ENCODE measurements at regions not wholly inside any gene's neighbourhood (a gene's known extent, or its start where the extent isn't known, plus 50 kb on each side); places are given as distances from the start of the nearest gene placed in this dataset.
"Not testable (repeated sequence)": the region's sequence is repeated elsewhere in the genome, so short reads cannot be mapped to it uniquely, and the experiment has no call there.

DNA sequence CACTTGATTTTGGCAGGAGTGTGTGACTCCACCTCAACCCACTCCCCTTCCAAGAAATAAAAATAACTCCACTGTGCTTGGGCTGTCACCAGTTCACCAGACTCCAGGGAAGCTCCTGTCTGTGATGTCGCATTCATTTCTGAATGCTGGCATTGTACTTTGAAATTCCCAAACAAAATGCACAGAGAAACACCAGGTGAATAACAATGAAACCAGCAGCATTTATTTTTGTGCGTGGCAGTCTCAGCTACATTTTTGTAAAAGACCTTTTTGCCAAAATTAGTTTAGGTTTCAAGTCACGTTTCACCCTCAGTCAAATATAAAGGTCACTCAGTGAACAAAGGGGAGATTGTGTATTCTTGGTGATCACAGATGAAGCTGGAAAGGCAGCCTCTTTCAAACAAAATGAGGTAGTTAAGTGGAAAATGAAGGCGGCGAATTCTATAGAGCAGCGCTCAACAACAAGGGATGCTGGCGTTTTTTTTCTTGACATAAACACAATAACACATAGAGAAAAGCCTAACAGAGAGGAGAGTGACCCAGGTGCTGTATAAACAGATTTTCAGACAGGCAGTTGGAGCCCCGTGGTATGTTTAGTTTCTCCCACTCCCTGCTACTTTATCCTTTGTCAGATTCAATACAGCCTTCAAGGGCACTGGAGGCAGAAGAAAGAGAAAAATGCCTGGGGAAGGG is 210.3 kb upstream of the GCFC2 start:
- no peak for DNase-seq (ENCODE audit: low read depth, low spot score)

DNA sequence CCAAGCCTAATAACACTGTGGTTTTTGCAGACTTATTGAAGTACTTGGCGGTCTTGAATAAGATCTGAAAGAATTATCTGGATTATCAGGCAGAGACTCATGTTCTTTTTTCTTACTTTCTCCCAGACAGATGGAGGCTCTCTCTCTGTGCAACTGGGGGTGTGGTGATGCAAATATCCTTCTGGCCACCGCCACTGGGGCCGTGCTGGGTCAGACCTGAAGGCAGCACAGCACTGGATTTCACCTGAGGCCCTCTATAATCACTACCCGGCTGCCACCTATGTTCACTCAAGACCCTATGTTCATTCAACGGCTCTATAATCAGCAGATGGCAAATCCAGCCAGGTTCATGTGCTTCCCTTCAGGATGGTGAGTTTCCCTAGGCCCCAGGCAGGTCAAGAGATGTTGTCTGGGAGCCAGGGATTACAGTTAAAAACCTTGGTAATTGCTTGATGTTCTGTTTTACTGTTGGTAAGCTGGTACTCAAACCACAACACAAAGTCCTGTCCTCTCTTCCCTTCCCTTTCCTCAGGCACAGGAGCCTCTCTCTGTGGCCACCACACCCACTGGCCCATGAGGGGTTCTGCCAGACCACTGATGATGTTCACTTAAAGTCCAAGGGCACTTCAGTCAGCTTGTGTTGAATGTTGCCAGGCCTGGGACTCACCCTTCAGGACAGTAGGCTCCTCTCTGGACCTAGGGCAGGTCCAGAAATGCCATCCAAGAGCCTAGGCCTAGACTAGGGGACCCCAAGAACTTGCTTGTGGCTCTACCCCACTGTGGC is 205.3 kb upstream of the GCFC2 start:
- DNase-seq (ENCODE audit: low read depth, low spot score): no peak

DNA sequence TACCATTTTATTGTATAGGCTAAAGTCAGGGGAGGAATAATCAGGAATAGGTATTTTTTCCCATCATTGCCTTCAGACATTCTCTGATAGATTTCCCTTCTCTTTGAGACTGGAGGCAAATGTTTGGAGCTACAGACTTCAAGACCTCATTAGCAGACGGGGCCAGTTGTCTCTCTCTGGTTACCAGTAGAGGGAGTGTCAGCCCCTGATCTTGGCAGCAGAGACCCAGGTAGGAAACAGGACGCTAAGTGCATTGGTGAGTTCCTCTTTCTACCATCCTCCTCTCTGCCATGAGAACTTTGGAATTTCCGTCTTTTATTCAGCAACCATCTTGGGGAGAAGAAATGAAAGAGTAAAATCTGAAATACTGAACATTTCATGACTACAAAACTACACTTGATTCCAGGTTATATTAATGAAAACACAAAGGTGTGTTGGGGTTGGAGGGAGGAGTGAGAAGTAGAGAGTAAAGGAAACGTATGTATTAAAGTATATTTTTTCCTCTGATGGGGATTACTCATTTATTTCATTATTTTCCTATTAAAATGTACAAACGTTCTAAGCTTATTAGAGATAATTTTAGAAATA is 186.2 kb upstream of the GCFC2 start:
- no peak for DNase-seq (ENCODE audit: low read depth, low spot score)

- no peak for DNase-seq (ENCODE audit: low read depth, low spot score)
Measured at GRCh38 chr2:75894170-75894569, 183.5 kb upstream of the GCFC2 start.

GRCh38 chr2:75892490-75892889 is 181.8 kb upstream of the GCFC2 start:
- DNase-seq (ENCODE audit: low read depth, low spot score): no peak

DNA sequence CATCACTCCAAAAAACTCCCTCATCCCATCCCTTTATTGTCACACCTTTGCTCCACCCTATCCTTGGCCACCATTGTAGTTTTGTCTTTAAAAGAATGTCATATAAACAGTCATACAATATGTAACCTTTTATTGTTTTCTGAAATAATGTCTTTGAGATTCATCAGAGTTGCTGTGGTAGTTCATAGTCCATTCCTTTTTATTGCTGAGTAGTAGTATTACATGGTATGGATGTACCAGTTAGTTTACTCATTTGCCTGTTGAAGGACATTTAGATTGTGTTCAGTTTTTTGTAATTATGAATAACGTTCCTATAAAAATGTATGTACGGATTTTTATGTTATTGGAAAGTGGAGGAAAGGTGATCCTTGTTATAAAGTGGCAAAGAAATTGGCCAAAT is 171.8 kb upstream of the GCFC2 start:
- DNase-seq (ENCODE audit: low read depth, low spot score): no peak

DNA sequence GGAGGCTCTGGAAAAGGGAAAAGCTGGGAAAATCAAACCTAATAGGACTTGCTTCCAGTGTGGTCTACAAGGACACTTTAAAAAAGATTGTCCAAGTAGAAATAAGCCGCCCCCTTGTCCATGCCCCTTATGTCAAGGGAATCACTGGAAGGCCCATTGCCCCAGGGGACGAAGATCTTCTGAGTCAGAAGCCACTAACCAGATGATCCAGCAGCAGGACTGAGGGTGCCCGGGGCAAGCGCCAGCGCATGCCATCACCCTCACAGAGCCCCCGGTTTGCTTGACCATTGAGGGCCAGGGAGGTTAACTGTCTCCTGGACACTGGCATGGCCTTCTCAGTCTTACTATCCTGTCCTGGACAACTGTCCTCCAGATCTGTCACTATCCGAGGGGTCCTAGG is 164.9 kb upstream of the GCFC2 start:
- not testable (repeated sequence) for DNase-seq (ENCODE audit: low read depth, low spot score)

- not testable (repeated sequence) for DNase-seq (ENCODE audit: low read depth, low spot score)
Measured at GRCh38 chr2:75871762-75872614, 161.3 kb upstream of the GCFC2 start.

GRCh38 chr2:75870651-75871137 is 160.0 kb upstream of the GCFC2 start:
- DNase-seq (ENCODE audit: low read depth, low spot score): no peak

DNA sequence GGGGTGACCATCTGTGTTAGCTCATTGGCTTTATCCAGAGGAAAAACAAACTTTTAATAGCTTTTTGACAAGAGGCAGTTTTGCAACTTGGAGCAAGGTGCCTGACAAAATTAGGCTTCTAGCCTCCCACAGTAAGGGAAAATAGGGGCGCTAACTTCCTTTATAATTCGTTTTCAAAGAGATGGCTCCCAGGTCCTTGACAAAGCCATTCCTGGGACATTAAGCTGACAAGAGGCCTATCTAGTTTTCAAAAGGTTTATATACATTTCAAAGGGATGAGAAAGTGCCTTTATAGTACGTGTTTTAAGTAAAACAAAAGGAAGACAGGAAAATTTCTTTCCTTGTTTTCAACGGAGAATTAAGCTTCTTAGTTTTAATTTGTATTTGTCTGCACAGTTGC is 159.4 kb upstream of the GCFC2 start:
- no peak for DNase-seq (ENCODE audit: low read depth, low spot score)

DNA sequence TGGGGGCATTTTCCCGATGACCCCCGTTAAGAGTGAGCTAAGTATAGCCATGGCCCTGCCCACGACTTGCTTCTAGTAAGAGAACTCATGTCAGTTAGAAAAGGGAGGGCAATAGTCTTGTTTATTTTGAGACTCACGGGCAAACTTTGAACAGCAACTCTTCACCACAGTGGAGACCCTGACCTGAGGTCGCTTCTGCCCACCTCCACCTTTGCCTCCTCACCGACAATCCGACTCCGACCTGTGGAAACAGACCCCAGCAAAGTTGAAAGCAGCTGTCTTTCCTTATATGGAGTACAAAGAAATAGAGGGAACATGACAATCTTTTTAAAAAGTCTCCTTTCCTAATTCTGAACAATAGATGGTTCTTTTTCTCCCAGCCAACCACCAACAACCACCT is 155.0 kb upstream of the GCFC2 start:
- DNase-seq (ENCODE audit: low read depth, low spot score): no peak

DNA sequence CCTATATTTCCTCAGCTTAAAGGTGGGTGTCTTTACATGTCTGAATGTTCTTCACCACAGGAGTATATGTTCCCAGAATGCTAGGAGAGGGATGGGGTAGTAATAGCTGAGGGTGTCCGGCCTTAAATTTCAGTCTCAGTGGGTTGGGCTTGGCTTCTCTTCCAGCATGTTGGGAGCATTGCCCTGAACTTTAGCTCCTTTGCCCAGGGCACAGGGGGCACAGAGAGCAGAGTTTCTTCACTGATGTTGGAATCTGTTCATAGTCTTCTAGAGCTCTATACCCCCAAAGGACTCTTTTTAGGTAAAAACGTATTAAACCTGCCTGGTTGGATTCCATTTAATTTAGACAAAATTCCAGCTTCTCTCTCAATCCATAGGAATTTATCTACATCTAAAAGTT is 154.4 kb upstream of the GCFC2 start:
- DNase-seq (ENCODE audit: low read depth, low spot score): no peak

GRCh38 chr2:75862547-75862946 is 151.8 kb upstream of the GCFC2 start:
- no peak for DNase-seq (ENCODE audit: low read depth, low spot score)

GRCh38 chr2:75853436-75853835 is 142.7 kb upstream of the GCFC2 start:
- DNase-seq (ENCODE audit: low read depth, low spot score): no peak

DNA sequence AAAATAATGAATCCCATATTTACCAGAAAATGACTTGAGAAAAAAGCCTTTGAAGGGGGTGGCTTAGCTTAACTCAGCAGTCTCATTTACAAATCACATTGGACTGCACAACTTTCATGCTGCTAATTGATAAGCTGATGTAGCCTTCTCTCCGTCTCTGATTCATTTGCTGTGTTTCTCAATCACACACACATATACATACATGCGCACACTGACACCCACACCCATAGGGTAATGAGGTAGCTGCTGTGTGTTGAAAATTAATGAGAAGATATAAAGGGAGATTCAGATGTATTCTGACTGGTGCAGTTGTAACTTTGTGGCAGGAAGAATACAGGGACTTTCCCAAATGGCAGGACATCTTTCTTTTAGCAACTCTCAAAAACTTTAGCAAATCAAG is 141.9 kb upstream of the GCFC2 start:
- DNase-seq (ENCODE audit: low read depth, low spot score): no peak

DNA sequence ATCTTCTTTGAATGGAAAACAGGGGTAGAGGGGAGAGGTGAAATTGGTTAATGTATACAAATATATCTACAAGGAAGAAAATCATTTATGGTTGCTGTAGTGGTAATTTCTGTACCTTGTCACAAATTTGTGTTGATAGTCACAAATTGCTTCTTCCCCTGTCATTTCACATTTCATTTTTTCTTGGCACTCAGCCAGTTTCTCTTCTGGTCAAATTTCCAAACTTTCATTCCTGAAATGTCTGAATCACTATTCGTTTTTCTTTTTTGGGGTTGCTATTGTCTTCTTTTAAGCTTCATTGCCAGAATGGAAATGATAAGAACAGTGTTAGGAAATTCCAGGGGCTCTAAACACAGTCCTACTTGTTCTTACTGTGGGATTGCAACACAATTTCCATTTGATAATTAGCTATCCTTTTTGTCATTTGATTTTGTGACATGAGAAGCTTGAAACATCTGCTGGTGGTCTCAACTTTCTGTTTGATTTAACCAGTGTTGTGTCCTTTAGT is 136.0 kb upstream of the GCFC2 start:
- no peak for DNase-seq (ENCODE audit: low read depth, low spot score)

DNA sequence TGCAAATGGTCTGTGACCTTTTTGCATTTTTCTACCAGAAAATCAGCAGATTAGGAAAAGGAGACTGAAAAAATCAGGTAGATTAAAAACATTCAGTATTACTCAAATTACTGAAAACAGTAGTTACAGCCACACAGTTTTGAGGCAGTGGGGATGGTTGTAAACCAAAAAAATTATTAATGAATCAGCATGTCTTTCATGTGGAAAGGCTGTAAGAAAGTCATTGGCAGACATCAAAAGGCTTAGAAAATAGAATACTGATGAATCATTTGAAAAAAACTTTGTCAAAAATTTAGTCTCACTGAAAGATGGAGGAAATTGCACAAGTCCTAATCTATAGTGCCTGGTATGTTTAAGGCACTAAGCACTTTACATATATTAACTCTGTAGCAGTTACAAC is 133.9 kb upstream of the GCFC2 start:
- DNase-seq (ENCODE audit: low read depth, low spot score): no peak

DNA sequence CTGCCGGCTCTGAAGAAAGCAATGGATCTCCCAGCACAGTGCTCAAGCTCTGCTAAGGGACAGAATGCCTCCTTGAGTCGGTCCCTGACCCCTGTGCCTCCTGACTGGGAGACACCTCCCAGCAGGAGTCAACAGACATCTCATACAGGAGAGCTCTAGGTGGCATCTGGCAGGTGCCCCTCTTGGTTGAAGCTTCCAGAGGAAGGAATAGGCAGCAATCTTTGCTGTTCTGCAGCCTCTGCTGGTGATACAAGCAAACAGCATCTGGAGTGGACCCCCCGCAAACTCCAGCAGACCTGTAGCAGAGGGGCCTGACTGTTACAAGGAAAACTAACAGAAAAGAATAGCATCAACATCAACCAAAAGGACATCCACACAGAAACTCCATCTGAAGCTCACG is 123.9 kb upstream of the GCFC2 start:
- not testable (repeated sequence) for DNase-seq (ENCODE audit: low read depth, low spot score)

DNA sequence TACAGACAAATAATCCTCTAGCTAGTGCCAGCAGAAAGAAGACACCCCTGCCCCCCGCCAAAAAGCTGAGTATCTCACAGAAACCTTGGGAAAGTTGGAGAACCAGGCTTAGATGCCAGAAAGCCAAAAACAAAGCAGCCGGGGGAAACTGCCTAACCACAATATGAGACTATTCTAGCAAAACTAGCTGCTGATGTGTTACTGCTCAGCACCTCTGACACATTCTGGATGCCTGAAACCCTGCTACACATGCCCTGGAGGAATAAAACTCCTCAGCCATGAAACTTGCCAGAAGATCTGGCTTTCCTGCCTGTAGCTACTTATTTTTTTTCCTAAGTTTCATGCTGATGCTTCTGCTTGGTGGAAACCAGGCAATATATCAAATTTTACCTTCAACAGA is 122.7 kb upstream of the GCFC2 start:
- no peak for DNase-seq (ENCODE audit: low read depth, low spot score)

- no peak for DNase-seq (ENCODE audit: low read depth, low spot score)
Measured at GRCh38 chr2:75828826-75829225, 118.1 kb upstream of the GCFC2 start.

GRCh38 chr2:75823515-75823914 is 112.8 kb upstream of the GCFC2 start:
- DNase-seq (ENCODE audit: low read depth, low spot score): not testable (repeated sequence)
